GM23338 (cell line): ENCODE measurements at regions not wholly inside any gene's neighbourhood (a gene's known extent, or its start where the extent isn't known, plus 50 kb on each side); places are given as distances from the start of the nearest gene placed in this dataset.

Experiments
- ATAC-seq: fragments of 200-7000 bp; cut with Tn5 transposase; 3 replicates; pipeline ENCODE4 v1.9.1; 2020
- DNase-seq: peaks from one replicate; pipeline ENCODE4 v3.0.0-alpha.2; 2015; ENCODE audit warnings: low spot score
- H2AFZ ChIP-seq: fragments of 200-600 bp; sonication (generic); 2 replicates; pipeline ENCODE4 v1.8.0; 2016; ENCODE audit warnings: antibody characterized with exemption, mild to moderate bottlenecking, moderate library complexity
- H3F3A ChIP-seq: fragments of 200-600 bp; sonication (generic); replicated peaks from 2 replicates; pipeline ENCODE4 v1.8.0; 2017; ENCODE audit warnings: antibody characterized with exemption, mixed run types, low read depth
- H3K27ac ChIP-seq: fragments of 200-600 bp; sonication (generic); 2 replicates; pipeline ENCODE4 v1.6.1; 2016; ENCODE audit warnings: low read depth
- H3K27me3 ChIP-seq: fragments of 200-600 bp; sonication (generic); 2 replicates; pipeline ENCODE4 v1.8.0; 2016; ENCODE audit warnings: mild to moderate bottlenecking, mixed run types, moderate library complexity; ENCODE audit not compliant: insufficient read depth
- H3K36me3 ChIP-seq: fragments of 200-600 bp; sonication (generic); 2 replicates; pipeline ENCODE4 v1.8.0; 2016; ENCODE audit warnings: mild to moderate bottlenecking; ENCODE audit not compliant: insufficient read depth
- H3K4me1 ChIP-seq: fragments of 200-600 bp; sonication (generic); 2 replicates; pipeline ENCODE4 v1.8.0; 2016; ENCODE audit warnings: mild to moderate bottlenecking, moderate library complexity; ENCODE audit not compliant: insufficient read depth
- H3K4me2 ChIP-seq: fragments of 200-600 bp; sonication (generic); 2 replicates; pipeline ENCODE4 v1.7.1; 2017; ENCODE audit warnings: mixed run types
- H3K4me3 ChIP-seq: fragments of 200-600 bp; sonication (generic); 2 replicates; pipeline ENCODE4 v1.6.1; 2016; ENCODE audit warnings: mixed run types
- H3K79me2 ChIP-seq: fragments of 200-600 bp; sonication (generic); replicated peaks from 2 replicates; pipeline ENCODE4 v1.8.0; 2017; ENCODE audit warnings: mild to moderate bottlenecking; ENCODE audit not compliant: insufficient read depth
- H3K9me2 ChIP-seq: fragments of 200-600 bp; sonication (generic); 2 replicates; pipeline ENCODE4 v1.8.0; 2017; ENCODE audit not compliant: insufficient read depth
- H4K20me1 ChIP-seq: fragments of 200-600 bp; sonication (generic); replicated peaks from 2 replicates; pipeline ENCODE4 v1.8.0; 2017; ENCODE audit warnings: mild to moderate bottlenecking; ENCODE audit not compliant: insufficient read depth
- H3K27ac Mint-ChIP-seq: 2 replicates; pipeline ENCODE4 v1.8.0; 2020; ENCODE audit warnings: inconsistent platforms, mild to moderate bottlenecking, moderate library complexity, mixed read lengths
- H3K27me3 Mint-ChIP-seq: 3 replicates; pipeline ENCODE4 v1.8.0; 2022; ENCODE audit warnings: low read depth, mild to moderate bottlenecking, moderate library complexity, mixed read lengths, inconsistent platforms; ENCODE audit not compliant: insufficient read depth, poor library complexity
- H3K36me3 Mint-ChIP-seq: 3 replicates; pipeline ENCODE4 v1.8.0; 2021; ENCODE audit warnings: low read depth, mild to moderate bottlenecking, inconsistent platforms, moderate library complexity, mixed read lengths
- H3K4me1 Mint-ChIP-seq: 3 replicates; pipeline ENCODE4 v1.8.0; 2020; ENCODE audit warnings: mild to moderate bottlenecking, inconsistent platforms, mixed read lengths
- H3K4me3 Mint-ChIP-seq: 3 replicates; pipeline ENCODE4 v1.8.0; 2021; ENCODE audit warnings: moderate library complexity, mild to moderate bottlenecking, inconsistent platforms, mixed read lengths
- H3K9me3 Mint-ChIP-seq: 3 replicates; pipeline ENCODE4 v1.8.0; 2020; ENCODE audit warnings: moderate library complexity, mild to moderate bottlenecking, inconsistent platforms, mixed read lengths
- CREB1 ChIP-seq: fragments of 250-450 bp; sonication (Bioruptor Pico); IDR thresholded peaks from 2 replicates; pipeline ENCODE4 v1.5.0; 2020; ENCODE audit warnings: low read depth, mild to moderate bottlenecking, moderate library complexity
- EZH2 ChIP-seq: fragments of 200-600 bp; sonication (generic); IDR thresholded peaks from one replicate; pipeline ENCODE4 v1.8.0; 2017; ENCODE audit warnings: antibody characterized with exemption, mild to moderate bottlenecking, low read depth; ENCODE audit not compliant: unreplicated experiment
- EZH2phosphoT487 ChIP-seq: fragments of 200-600 bp; sonication (generic); IDR thresholded peaks from one replicate; pipeline ENCODE4 v1.8.1; 2018; ENCODE audit warnings: antibody characterized with exemption; ENCODE audit not compliant: unreplicated experiment
- JUNB ChIP-seq: IDR thresholded peaks from one replicate; pipeline ENCODE4 v1.6.1; 2016; ENCODE audit warnings: antibody characterized with exemption; ENCODE audit not compliant: unreplicated experiment
- NANOG ChIP-seq: IDR thresholded peaks from 2 replicates; pipeline ENCODE4 v1.6.1; 2016; ENCODE audit warnings: antibody characterized with exemption, borderline replicate concordance
- STAT1 ChIP-seq: IDR thresholded peaks from one replicate; pipeline ENCODE4 v1.6.1; 2016; ENCODE audit warnings: antibody characterized with exemption; ENCODE audit not compliant: unreplicated experiment
- ZNF331 ChIP-seq: fragments of 250-450 bp; sonication (Bioruptor Pico); IDR thresholded peaks from 2 replicates; pipeline ENCODE4 v1.5.0; 2020; ENCODE audit warnings: low read depth, mild to moderate bottlenecking, moderate library complexity
- TF ChIP-seq, protein P1 (sequence below), 2 experiments: fragments of 200-600 bp in 1 of 2; sonication (generic) in 1 of 2; conservative IDR thresholded peaks; 2 replicates each; pipeline versions ENCODE4 v1.5.1 to v1.6.1; 2016 to 2017; ENCODE audit warnings: antibody characterized with exemption in 2 of 2, low read depth in 2 of 2, mild to moderate bottlenecking in 2 of 2, moderate library complexity in 1 of 2
- TF ChIP-seq, protein P2 (sequence below): IDR thresholded peaks from one replicate; pipeline ENCODE4 v1.6.1; 2018; ENCODE audit warnings: antibody characterized with exemption; ENCODE audit not compliant: unreplicated experiment
- TF ChIP-seq, protein P3 (sequence below): IDR thresholded peaks from 2 replicates; pipeline ENCODE4 v1.6.1; 2016; ENCODE audit warnings: antibody characterized with exemption

DNA sequence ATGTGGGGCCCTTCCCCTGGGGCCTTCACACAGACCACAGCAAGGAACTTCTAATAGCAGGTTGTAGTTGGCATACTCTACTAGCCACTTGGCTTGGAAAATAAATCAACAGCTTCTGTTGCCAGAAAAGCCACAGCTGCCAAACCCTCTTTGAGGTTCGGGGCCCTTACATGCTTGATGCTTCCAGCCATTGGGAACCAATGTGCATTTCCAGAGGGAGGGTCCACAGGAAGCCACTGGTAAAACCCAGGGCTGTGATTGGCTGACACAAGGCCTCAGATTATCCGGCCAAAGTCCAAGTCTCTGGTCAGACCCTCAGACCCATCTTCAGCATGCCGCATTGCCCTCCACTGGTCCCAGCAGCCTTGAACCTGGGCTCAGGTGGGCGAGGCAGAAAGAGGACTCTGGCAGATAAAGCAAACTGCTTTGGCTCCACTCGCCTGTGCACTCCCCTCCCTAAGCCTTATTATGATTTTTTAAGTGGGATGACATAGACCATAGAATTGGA lies 214.4 kb downstream of the BCL11B start:
- no peak overlapping the region for H3K4me3 Mint-ChIP-seq
- TF ChIP-seq, protein P1, sequence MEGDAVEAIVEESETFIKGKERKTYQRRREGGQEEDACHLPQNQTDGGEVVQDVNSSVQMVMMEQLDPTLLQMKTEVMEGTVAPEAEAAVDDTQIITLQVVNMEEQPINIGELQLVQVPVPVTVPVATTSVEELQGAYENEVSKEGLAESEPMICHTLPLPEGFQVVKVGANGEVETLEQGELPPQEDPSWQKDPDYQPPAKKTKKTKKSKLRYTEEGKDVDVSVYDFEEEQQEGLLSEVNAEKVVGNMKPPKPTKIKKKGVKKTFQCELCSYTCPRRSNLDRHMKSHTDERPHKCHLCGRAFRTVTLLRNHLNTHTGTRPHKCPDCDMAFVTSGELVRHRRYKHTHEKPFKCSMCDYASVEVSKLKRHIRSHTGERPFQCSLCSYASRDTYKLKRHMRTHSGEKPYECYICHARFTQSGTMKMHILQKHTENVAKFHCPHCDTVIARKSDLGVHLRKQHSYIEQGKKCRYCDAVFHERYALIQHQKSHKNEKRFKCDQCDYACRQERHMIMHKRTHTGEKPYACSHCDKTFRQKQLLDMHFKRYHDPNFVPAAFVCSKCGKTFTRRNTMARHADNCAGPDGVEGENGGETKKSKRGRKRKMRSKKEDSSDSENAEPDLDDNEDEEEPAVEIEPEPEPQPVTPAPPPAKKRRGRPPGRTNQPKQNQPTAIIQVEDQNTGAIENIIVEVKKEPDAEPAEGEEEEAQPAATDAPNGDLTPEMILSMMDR (conservative IDR thresholded peaks at IDR 0.05; ENCODE audit: low read depth in 2 of 2), result no peak
- no peaks in the 10 kb centered on the region for H3K36me3 Mint-ChIP-seq
- Histone ChIP-seq H3K79me2 (no peaks in the 10 kb centered on the region), H3F3A (no peaks in the 10 kb centered on the region), H3K4me1 (no peaks in the 10 kb centered on the region), H3K27me3 (no peaks in the 10 kb centered on the region), H2AFZ (no peak overlapping the region), H3K4me3 (no peak overlapping the region), H3K27ac (no peak overlapping the region), H3K9me2 (no peaks in the 10 kb centered on the region), H4K20me1 (no peaks in the 10 kb centered on the region), H3K36me3 (no peaks in the 10 kb centered on the region), H3K4me2 (no peak overlapping the region)
- 0 out of 3 replicates have a peak, but pooled peaks cover under 1% of the 10 kb centered on the region for H3K9me3 Mint-ChIP-seq
- H3K4me1 Mint-ChIP-seq, result no peaks in the 10 kb centered on the region
- DNase-seq, result no peak
- ATAC-seq, result no peak
- peaks cover 2% of the 10 kb centered on the region for H3K27me3 Mint-ChIP-seq
- H3K27ac Mint-ChIP-seq, result no peak overlapping the region

DNA sequence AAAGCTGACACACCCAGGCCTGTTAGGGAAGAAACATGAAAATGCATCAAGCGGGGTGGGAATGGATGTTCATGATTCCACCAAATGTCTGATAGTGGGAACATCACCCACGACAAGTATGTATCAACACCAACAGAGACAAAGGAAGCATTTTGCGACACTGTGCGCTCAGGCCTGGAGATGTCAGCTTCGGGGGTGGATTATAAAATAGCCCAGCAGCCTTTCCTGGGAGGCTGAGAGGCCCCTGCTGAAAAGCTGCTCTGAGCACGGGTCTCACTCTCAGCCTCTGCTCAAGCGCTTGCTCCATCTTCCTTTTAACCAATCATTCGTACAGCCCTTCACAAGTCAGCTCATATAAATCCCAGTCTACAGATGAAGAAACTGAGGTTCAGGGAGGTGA lies 213.5 kb downstream of the BCL11B start:
- ATAC-seq, result no peak
- no peak overlapping the region for H3K27ac ChIP-seq
- H3K4me3 ChIP-seq, result no peak overlapping the region
- Mint-ChIP-seq H3K4me1 (no peaks in the 10 kb centered on the region; the same call in 2 of the 3 replicates), H3K4me3 (no peak overlapping the region), H3K36me3 (no peaks in the 10 kb centered on the region), H3K27me3 (peaks cover 2% of the 10 kb centered on the region), H3K9me3 (no peaks in the 10 kb centered on the region), H3K27ac (no peak overlapping the region)
- H3K4me2 ChIP-seq, result no peak overlapping the region
- no peaks in the 10 kb centered on the region for H3K9me2 ChIP-seq
- no peaks in the 10 kb centered on the region for H3K79me2 ChIP-seq
- no peaks in the 10 kb centered on the region for H3K4me1 ChIP-seq
- no peaks in the 10 kb centered on the region for H4K20me1 ChIP-seq
- no peaks in the 10 kb centered on the region for H3K27me3 ChIP-seq
- H3F3A ChIP-seq, result no peaks in the 10 kb centered on the region
- DNase-seq, result no peak
- H2AFZ ChIP-seq, result no peak overlapping the region
- H3K36me3 ChIP-seq, result no peaks in the 10 kb centered on the region
- TF ChIP-seq EZH2 (no peak), ZNF331 (CRISPR knock-in tag) (no peak), JUNB (no peak), CREB1 (no peak), NANOG (no peak), EZH2phosphoT487 (no peak), STAT1 (no peak)
- TF ChIP-seq, protein P1 (conservative IDR thresholded peaks at IDR 0.05; ENCODE audit: low read depth in 2 of 2), result no peak
- TF ChIP-seq, protein P2, sequence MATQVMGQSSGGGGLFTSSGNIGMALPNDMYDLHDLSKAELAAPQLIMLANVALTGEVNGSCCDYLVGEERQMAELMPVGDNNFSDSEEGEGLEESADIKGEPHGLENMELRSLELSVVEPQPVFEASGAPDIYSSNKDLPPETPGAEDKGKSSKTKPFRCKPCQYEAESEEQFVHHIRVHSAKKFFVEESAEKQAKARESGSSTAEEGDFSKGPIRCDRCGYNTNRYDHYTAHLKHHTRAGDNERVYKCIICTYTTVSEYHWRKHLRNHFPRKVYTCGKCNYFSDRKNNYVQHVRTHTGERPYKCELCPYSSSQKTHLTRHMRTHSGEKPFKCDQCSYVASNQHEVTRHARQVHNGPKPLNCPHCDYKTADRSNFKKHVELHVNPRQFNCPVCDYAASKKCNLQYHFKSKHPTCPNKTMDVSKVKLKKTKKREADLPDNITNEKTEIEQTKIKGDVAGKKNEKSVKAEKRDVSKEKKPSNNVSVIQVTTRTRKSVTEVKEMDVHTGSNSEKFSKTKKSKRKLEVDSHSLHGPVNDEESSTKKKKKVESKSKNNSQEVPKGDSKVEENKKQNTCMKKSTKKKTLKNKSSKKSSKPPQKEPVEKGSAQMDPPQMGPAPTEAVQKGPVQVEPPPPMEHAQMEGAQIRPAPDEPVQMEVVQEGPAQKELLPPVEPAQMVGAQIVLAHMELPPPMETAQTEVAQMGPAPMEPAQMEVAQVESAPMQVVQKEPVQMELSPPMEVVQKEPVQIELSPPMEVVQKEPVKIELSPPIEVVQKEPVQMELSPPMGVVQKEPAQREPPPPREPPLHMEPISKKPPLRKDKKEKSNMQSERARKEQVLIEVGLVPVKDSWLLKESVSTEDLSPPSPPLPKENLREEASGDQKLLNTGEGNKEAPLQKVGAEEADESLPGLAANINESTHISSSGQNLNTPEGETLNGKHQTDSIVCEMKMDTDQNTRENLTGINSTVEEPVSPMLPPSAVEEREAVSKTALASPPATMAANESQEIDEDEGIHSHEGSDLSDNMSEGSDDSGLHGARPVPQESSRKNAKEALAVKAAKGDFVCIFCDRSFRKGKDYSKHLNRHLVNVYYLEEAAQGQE, result no peak
- TF ChIP-seq, protein P3, sequence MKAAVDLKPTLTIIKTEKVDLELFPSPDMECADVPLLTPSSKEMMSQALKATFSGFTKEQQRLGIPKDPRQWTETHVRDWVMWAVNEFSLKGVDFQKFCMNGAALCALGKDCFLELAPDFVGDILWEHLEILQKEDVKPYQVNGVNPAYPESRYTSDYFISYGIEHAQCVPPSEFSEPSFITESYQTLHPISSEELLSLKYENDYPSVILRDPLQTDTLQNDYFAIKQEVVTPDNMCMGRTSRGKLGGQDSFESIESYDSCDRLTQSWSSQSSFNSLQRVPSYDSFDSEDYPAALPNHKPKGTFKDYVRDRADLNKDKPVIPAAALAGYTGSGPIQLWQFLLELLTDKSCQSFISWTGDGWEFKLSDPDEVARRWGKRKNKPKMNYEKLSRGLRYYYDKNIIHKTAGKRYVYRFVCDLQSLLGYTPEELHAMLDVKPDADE, result no peak
